Thymus (tissue), 11 donors: ENCODE measurements at regions not wholly inside any gene's neighbourhood (a gene's known extent, or its start where the extent isn't known, plus 50 kb on each side); places are given as distances from the start of the nearest gene placed in this dataset.

Experiments used
- DNase-seq, 9 donors: peaks; one replicate each; pipeline ENCODE4 v3.0.0-alpha.2; 2013; ENCODE audit warnings: low spot score in 9 of 9, low read depth in 6 of 9, missing footprints in 1 of 9
- H3K27ac ChIP-seq, 2 donors: one replicate each; pipeline ENCODE4 v1.5.1; 2013; ENCODE audit warnings: control low read depth in 1 of 2, low read depth in 1 of 2, low read length in 1 of 2, mild to moderate bottlenecking in 1 of 2, moderate library complexity in 1 of 2
- H3K27me3 ChIP-seq, 2 donors: one replicate each; pipeline ENCODE4 v1.5.1; 2013; ENCODE audit warnings: low read length in 1 of 2; ENCODE audit not compliant: control insufficient read depth in 2 of 2, insufficient read depth in 1 of 2
- H3K36me3 ChIP-seq, 2 donors: one replicate each; pipeline ENCODE4 v1.5.1; 2013; ENCODE audit warnings: low read length in 1 of 2, mild to moderate bottlenecking in 1 of 2, moderate library complexity in 1 of 2; ENCODE audit not compliant: control insufficient read depth in 2 of 2, insufficient read depth in 2 of 2
- H3K4me1 ChIP-seq, 2 donors: one replicate each; pipeline ENCODE4 v1.5.1; 2013; ENCODE audit warnings: low read length in 2 of 2; ENCODE audit not compliant: control insufficient read depth in 2 of 2, insufficient read depth in 2 of 2
- H3K4me3 ChIP-seq, 2 donors: one replicate each; pipeline ENCODE4 v1.5.1; 2013; ENCODE audit warnings: low read length in 2 of 2, control low read depth in 1 of 2, mild to moderate bottlenecking in 1 of 2
- H3K9me3 ChIP-seq, 2 donors: one replicate each; pipeline ENCODE4 v1.5.1; 2013; ENCODE audit warnings: low read length in 1 of 2, mild to moderate bottlenecking in 1 of 2; ENCODE audit not compliant: control insufficient read depth in 2 of 2, insufficient read depth in 1 of 2
- WGBS: extraction: QIAGEN DNeasy Blood & Tissue Kit; methylation state at CpG from one replicate; pipeline ENCODE4 v1.1.7; 2013; 5-methylcytosine and 5-hydroxymethylcytosine counted together
- donor health status: healthy.

DNA sequence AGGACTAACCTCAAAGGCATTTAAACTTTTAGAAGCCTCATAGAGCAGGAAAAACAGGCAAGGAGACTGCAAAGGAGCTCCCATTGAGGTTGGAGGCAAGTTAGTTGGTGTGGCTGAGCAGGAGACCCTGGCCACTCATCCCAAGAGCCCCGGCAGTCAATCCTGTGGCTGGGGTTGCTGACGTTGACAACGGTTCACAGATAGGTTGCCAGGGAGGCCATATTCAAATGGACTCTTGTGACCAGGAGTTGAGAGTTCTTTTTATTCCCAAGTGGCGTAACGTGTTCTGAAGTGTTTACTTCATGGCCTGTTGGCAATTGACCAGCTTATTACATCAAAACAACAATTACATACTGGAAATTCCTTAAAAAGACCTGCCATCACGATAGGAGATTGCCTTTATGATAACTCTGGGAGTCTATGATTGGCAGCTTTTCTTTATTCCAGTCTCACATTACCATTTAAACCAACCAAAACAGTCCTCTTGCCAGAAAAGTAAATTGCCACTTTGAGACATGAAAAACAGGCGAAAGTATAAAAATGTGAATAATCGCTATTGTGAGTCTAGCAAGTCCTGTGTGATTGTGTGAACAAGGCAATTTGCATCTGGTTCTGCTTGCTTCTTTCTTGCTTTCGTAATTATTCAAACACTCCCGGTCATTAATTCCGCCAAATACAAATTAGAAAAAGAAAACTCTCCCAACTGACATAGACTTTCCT lies 394.9 kb downstream of the MED10 start:
- H3K9me3 ChIP-seq, result no peaks in the 10 kb centered on the region
- WGBS, result 91% methylated on average over 11 of the region's 11 CpGs
- no peak overlapping the region for H3K27ac ChIP-seq
- H3K36me3 ChIP-seq, result no peaks in the 10 kb centered on the region
- H3K4me1 ChIP-seq, result no peaks in the 10 kb centered on the region
- no peaks in the 10 kb centered on the region for H3K27me3 ChIP-seq
- no peak for DNase-seq
- H3K4me3 ChIP-seq, result no peak overlapping the region

DNA sequence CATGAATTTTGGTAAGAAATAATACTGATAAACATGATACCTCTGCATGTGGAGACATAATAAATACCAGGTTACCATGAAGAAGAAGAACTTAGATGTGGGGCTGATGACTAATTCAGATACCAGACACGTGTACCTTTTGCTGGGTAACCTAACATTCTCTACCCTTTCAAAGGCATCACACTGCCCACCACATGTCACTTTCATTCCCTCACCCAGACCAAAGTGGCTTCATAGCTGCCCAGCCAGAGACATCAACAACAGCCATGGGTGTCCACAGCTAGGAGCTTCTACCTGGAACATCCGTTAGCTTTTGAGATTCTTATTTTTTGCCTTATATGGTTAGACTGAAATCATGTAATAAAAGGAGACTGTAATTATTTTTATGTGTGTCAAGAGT lies 396.8 kb downstream of the MED10 start:
- WGBS, result 92% methylated on average over 2 of the region's 2 CpGs
- Histone ChIP-seq H3K27me3 (no peaks in the 10 kb centered on the region), H3K4me1 (no peaks in the 10 kb centered on the region), H3K27ac (no peak overlapping the region), H3K9me3 (no peaks in the 10 kb centered on the region), H3K4me3 (no peak overlapping the region), H3K36me3 (no peaks in the 10 kb centered on the region)
- DNase-seq, result no peak

DNA sequence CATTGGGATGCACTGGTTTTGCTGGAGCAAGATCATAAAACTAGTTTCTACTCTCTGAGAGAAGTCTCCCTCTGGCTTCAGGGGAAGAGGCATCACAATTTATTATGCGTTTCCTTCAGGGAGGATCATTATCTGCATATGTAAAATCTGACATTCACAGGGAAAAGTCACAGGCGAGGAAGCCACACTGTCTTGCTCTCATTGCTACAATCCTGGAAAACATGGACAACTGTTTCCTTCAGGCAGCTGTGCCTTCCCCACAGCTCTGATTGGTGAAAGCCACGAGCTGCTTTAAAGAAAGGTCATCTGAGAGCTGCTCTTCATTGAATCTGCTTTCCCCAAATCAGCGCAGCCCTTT lies 397.8 kb downstream of the MED10 start:
- 64% methylated on average over 4 of the region's 4 CpGs for WGBS
- Histone ChIP-seq H3K4me3 (no peak overlapping the region), H3K9me3 (no peaks in the 10 kb centered on the region), H3K36me3 (no peaks in the 10 kb centered on the region), H3K4me1 (no peaks in the 10 kb centered on the region), H3K27me3 (no peaks in the 10 kb centered on the region), H3K27ac (no peak overlapping the region)
- DNase-seq, result no peak

DNA sequence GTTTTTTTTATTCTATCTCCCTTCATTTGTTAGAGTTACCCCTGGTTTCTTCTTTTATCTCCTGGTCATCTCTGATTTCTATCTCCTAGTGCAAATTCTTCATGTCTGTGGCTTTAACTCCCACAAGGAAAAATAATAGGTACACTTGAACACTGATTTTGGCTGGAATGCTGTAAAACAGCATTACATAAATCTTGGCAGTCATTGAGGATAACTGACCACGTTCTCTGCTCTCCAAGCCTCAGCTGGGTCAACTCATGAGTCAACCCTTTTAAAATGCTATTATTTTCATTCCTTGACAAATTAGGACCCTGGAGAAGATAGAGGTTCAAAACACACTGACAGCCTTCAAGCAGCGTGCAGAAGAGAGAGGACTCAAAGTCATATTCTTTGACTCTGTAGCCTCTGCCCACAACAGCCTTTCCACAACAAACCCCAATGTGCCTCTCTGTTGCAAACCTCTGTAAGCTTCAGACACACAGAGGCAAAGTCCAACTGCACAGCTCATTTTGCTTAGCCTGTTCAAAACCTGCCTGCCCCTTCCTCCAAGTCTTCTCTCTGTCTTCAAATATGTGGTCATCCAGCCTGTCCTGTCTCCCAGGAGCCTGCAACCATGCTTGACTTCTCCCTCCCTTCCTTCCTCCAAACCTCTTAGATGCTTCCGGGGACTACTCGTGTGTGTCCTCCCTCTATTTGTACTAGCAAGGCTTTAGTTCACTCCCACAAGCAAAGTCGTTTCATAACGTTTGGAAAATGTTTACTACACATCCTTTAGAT lies 398.4 kb downstream of the MED10 start:
- Histone ChIP-seq H3K27me3 (no peaks in the 10 kb centered on the region), H3K4me1 (no peaks in the 10 kb centered on the region), H3K9me3 (no peaks in the 10 kb centered on the region), H3K4me3 (no peak overlapping the region), H3K36me3 (no peaks in the 10 kb centered on the region), H3K27ac (no peak overlapping the region)
- DNase-seq, result no peak
- WGBS, result 68% methylated on average over 6 of the region's 6 CpGs

DNA sequence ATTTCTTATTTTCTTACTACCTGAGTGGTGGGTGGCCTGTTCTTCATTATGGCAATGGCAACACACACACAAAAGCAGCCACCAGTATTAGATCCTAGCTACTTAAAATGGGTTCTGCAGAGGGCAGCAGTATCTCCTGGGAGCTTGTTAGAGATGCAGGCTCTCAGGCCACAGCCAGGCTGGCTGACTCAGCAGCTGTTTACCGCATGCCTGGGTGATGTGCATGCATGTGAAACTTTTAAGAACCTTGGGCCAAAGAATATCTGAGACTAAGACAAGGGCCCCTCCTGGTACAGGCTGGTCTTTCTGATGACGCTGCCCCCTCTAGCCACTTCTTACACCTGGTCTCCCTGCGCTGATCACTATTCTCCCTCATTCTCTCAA lies 399.0 kb downstream of the MED10 start:
- DNase-seq, result no peak

DNA sequence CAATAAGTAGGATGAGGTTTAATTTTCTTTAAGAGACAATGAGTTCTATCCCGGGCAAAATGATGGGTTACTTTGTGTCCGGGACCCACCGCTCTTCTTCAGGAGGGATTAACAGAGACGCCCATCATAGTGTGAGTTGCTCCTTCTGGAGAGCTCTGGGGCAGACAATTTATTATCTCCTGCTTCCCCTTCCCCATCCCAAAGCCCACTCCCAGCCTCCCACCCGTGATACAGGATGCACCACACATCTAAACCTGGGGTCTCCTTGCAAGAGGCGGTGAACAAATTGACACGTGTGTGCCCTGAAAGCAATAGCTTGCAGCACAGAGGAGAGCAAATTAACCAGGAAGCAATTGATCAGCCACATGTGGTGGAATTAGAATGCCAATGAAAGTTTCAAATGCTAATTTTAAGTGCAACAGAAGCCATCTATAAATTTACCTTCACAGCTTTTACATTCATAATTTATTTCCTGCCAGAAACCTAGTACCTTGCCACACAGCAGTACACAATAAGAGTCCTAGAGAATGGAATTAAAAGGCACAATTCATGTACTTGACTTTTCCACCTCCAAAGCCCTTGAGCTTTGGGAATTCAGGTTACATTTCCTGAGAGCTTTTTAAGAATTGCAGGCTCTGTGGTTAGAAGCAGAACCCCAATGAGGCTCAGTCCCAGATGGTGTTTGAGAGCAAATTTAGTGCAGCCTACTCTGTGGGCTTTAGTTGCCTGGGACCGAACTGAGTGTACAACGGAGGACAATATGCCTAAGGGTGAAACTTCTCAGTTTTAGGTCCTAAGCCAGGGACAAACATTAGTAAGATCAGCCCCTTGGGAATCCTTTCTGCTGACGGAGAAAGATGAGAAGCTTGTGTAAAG lies 399.6 kb downstream of the MED10 start:
- Histone ChIP-seq H3K36me3 (no peaks in the 10 kb centered on the region), H3K27me3 (no peaks in the 10 kb centered on the region), H3K4me3 (no peak overlapping the region), H3K27ac (no peak overlapping the region), H3K4me1 (no peaks in the 10 kb centered on the region), H3K9me3 (no peaks in the 10 kb centered on the region)
- 86% methylated on average over 10 of the region's 10 CpGs for WGBS
- no peak for DNase-seq

More for the DNA sequence above, 399.0 kb downstream of the MED10 start:
- 93% methylated on average over 3 of the region's 3 CpGs for WGBS
- H3K4me1 ChIP-seq, result no peaks in the 10 kb centered on the region
- no peak overlapping the region for H3K27ac ChIP-seq
- no peak overlapping the region for H3K4me3 ChIP-seq
- H3K36me3 ChIP-seq, result no peaks in the 10 kb centered on the region
- no peaks in the 10 kb centered on the region for H3K9me3 ChIP-seq
- no peaks in the 10 kb centered on the region for H3K27me3 ChIP-seq

DNA sequence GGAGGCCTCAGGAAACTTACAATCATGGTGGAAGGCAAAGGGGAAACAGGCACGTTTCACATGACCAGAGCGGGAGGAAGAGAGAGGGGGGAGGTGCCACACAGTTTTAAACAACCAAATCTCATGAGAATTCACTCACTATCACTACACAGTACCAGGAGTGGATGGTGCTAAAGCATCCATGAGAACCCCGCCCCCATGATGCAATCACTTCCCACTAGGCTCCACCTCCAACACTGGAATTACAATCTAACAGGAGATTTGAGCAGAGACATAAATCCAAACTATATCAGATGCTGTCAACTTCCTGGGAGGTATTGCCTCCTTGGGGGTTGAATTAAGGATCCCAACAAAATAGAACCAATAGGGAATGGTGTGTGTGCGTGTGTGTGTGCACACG lies 407.1 kb downstream of the MED10 start:
- Histone ChIP-seq H3K4me3 (no peak overlapping the region), H3K4me1 (no peaks in the 10 kb centered on the region), H3K27ac (no peak overlapping the region), H3K9me3 (peaks cover 0 to 4% of the 10 kb centered on the region in 2 donors), H3K36me3 (no peaks in the 10 kb centered on the region), H3K27me3 (no peaks in the 10 kb centered on the region)
- DNase-seq, result no peak
- WGBS, result 89% methylated on average over 5 of the region's 5 CpGs

DNA sequence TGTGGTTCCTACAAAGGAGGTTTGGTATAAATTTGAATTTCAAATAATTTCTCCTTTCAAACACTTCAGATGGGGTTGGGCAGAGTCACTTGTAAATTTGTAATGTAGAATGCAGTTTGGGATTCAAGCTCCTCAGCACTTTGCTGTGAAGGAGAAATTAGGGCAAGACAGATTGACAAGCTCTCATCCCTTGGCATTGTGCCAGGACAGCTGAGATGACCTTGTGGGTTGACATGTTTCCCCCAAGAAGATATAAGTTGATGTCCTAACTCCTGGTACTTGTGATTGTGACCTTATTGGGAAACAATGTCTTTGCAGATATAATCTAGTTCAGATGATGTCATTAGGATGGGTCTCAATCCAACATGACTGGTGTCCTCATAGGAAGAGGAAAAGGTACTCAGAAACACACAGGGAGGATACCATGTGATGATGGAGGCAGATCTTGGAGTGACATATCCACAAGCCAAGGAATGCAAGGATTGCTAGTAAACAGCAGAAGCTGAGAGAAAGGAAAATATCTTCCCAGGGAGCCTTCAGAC lies 408.3 kb downstream of the MED10 start:
- Histone ChIP-seq H3K27me3 (no peaks in the 10 kb centered on the region), H3K27ac (no peak overlapping the region)

DNA sequence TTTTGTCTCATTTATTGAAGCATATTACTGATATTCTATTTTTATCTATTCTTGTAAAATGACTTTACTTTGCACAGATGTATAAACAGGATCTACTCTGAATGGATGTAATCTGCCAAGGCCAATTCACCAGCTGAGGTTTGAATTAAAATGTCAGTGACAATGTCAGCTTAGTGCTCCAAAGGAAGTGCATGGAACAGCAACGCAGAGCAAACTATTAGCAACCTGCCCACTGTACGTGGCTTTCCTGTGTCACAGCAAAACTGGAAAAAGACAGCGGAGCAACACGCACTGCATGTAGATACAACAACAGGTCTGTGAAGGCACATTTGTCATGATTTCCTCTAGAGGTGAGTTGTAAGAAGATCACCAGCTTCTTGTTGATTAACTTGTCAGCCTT lies 409.4 kb downstream of the MED10 start:
- H3K9me3 ChIP-seq, result peaks cover 0 to 8% of the 10 kb centered on the region in 2 donors
- WGBS, result 91% methylated on average over 4 of the region's 4 CpGs
- H3K27me3 ChIP-seq, result no peaks in the 10 kb centered on the region
- no peak overlapping the region for H3K4me3 ChIP-seq
- no peak overlapping the region for H3K27ac ChIP-seq
- H3K4me1 ChIP-seq, result no peaks in the 10 kb centered on the region
- no peaks in the 10 kb centered on the region for H3K36me3 ChIP-seq
- DNase-seq, result no peak

More for the DNA sequence above, 408.3 kb downstream of the MED10 start:
- no peak for DNase-seq
- Histone ChIP-seq H3K4me3 (no peak overlapping the region), H3K9me3 (peaks cover 0 to 8% of the 10 kb centered on the region in 2 donors), H3K4me1 (no peaks in the 10 kb centered on the region), H3K36me3 (no peaks in the 10 kb centered on the region)
